ENCODE measurements at regions not wholly inside any gene's neighbourhood (a gene's known extent, or its start where the extent isn't known, plus 50 kb on each side); places are given as distances from the start of the nearest gene placed in this dataset.

DNA sequence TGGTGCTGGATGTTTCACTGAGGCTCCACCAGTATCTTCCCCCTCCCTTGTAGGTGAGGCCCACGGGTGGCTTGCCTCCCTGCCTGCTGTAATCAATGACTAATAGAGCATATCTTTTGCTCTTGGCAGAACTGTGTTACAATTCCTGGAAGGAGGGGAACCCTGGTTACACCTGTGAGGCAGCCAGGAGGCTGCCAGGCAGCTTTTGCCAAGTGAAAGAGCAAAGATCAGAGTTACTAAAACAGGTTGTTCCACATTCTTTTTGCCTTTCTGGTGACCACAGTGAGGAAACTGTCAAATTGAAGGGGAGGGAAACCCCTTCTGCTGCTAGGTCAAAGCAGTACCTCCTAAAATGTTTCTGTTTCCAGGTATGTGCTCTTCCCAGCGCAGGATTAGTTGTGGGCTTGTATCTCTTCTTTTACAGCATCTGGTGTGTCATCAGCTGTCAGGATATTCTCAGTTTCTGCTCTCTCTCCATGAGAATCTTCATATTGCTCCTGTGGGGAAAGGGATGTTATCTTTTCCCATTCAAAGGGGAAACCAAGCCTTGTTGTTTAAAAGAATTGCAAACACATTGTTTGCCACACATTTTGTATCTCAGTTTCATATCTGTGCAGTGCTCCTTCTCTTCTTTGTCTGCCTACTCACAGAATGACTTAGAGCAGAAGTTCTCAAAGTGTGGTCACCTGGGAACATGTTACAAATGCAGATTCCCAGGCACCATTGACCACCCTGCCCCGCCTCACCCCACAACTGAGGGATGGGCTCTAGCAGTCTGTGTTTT, 137.4 kb upstream of the UMPS start:
- TF ChIP-seq EZH2 (IDR thresholded peaks at IDR 0.05; ENCODE audit: low read depth) = no peak
- TF ChIP-seq, protein P1, sequence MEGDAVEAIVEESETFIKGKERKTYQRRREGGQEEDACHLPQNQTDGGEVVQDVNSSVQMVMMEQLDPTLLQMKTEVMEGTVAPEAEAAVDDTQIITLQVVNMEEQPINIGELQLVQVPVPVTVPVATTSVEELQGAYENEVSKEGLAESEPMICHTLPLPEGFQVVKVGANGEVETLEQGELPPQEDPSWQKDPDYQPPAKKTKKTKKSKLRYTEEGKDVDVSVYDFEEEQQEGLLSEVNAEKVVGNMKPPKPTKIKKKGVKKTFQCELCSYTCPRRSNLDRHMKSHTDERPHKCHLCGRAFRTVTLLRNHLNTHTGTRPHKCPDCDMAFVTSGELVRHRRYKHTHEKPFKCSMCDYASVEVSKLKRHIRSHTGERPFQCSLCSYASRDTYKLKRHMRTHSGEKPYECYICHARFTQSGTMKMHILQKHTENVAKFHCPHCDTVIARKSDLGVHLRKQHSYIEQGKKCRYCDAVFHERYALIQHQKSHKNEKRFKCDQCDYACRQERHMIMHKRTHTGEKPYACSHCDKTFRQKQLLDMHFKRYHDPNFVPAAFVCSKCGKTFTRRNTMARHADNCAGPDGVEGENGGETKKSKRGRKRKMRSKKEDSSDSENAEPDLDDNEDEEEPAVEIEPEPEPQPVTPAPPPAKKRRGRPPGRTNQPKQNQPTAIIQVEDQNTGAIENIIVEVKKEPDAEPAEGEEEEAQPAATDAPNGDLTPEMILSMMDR (conservative IDR thresholded peaks at IDR 0.05) = no peak
